ENCODE measurements at regions not wholly inside any gene's neighbourhood (a gene's known extent, or its start where the extent isn't known, plus 50 kb on each side); places are given as distances from the start of the nearest gene placed in this dataset.

- no peak for DNase-seq (ENCODE audit: low spot score in 2 of 2)
- intact Hi-C loops (cut with DNase I; ENCODE audit: low total_unique reads), result no loop called here
Observed at GRCh38 chr4:186009976-186010375, 59.0 kb upstream of the TLR3 start.

GRCh38 chr4:186010821-186011220 is 58.1 kb upstream of the TLR3 start:
- Histone ChIP-seq H3K27me3 (no peaks in the 10 kb centered on the region), H3K36me3 (no peaks in the 10 kb centered on the region), H3K4me3 (no peak overlapping the region), H3K9me3 (no peaks in the 10 kb centered on the region), H3K4me1 (no peaks in the 10 kb centered on the region), H3K27ac (no peak overlapping the region)
- DNase-seq (ENCODE audit: low spot score in 2 of 2), result no peak
- TF ChIP-seq POLR2A (IDR thresholded peaks at IDR 0.05) (no peak), CTCF (IDR thresholded peaks at IDR 0.05) (no peak), POLR2AphosphoS5 (IDR thresholded peaks at IDR 0.05) (no peak)
- intact Hi-C loops (cut with DNase I; ENCODE audit: low total_unique reads), result no loop called here

More at GRCh38 chr4:186009976-186010375, 59.0 kb upstream of the TLR3 start:
- no peak for TF ChIP-seq POLR2AphosphoS5 (IDR thresholded peaks at IDR 0.05)
- no peak for TF ChIP-seq CTCF (IDR thresholded peaks at IDR 0.05)
- Histone ChIP-seq H3K4me1 (no peaks in the 10 kb centered on the region), H3K27ac (no peak overlapping the region), H3K9me3 (no peaks in the 10 kb centered on the region), H3K36me3 (no peaks in the 10 kb centered on the region), H3K4me3 (no peak overlapping the region), H3K27me3 (no peaks in the 10 kb centered on the region)

GRCh38 chr4:186012071-186012470 is 56.9 kb upstream of the TLR3 start:
- intact Hi-C loops (cut with DNase I; ENCODE audit: low total_unique reads), result no loop called here
- no peak overlapping the region for H3K27ac ChIP-seq
- DNase-seq (ENCODE audit: low spot score in 2 of 2), result no peak
- H3K4me3 ChIP-seq, result no peak overlapping the region
- no peaks in the 10 kb centered on the region for H3K36me3 ChIP-seq
- no peaks in the 10 kb centered on the region for H3K27me3 ChIP-seq
- no peak for TF ChIP-seq CTCF (IDR thresholded peaks at IDR 0.05)
- no peak for TF ChIP-seq POLR2AphosphoS5 (IDR thresholded peaks at IDR 0.05)
- TF ChIP-seq POLR2A (IDR thresholded peaks at IDR 0.05), result no peak
- H3K9me3 ChIP-seq, result no peaks in the 10 kb centered on the region
- no peaks in the 10 kb centered on the region for H3K4me1 ChIP-seq

- H3K27me3 ChIP-seq, result no peaks in the 10 kb centered on the region
- H3K27ac ChIP-seq, result no peak overlapping the region
- DNase-seq (ENCODE audit: low spot score in 2 of 2), result no peak
- TF ChIP-seq CTCF (IDR thresholded peaks at IDR 0.05) (no peak), POLR2AphosphoS5 (IDR thresholded peaks at IDR 0.05) (no peak), POLR2A (IDR thresholded peaks at IDR 0.05) (no peak)
- intact Hi-C loops (cut with DNase I; ENCODE audit: low total_unique reads), result no loop called here
- H3K9me3 ChIP-seq, result no peaks in the 10 kb centered on the region
- H3K4me1 ChIP-seq, result no peaks in the 10 kb centered on the region
- no peak overlapping the region for H3K4me3 ChIP-seq
- no peaks in the 10 kb centered on the region for H3K36me3 ChIP-seq
Observed at GRCh38 chr4:186013419-186014186, 55.4 kb upstream of the TLR3 start.

GRCh38 chr4:186015212-186015817 is 53.6 kb upstream of the TLR3 start:
- Histone ChIP-seq H3K4me1 (no peaks in the 10 kb centered on the region), H3K9me3 (no peaks in the 10 kb centered on the region), H3K27ac (no peak overlapping the region), H3K36me3 (no peaks in the 10 kb centered on the region), H3K27me3 (no peaks in the 10 kb centered on the region), H3K4me3 (no peak overlapping the region)
- DNase-seq (ENCODE audit: low spot score in 2 of 2), result no peak
- intact Hi-C loops (cut with DNase I; ENCODE audit: low total_unique reads), result no loop called here
- TF ChIP-seq POLR2A (IDR thresholded peaks at IDR 0.05), result no peak
- no peak for TF ChIP-seq POLR2AphosphoS5 (IDR thresholded peaks at IDR 0.05)
- no peak for TF ChIP-seq CTCF (IDR thresholded peaks at IDR 0.05)

Measured in breast epithelium (tissue), 4 donors.